Smooth muscle cell (in vitro differentiated cells): ENCODE measurements at regions not wholly inside any gene's neighbourhood (a gene's known extent, or its start where the extent isn't known, plus 50 kb on each side); places are given as distances from the start of the nearest gene placed in this dataset.

Experiments used
- DNase-seq: peaks from one replicate; lab custom pipeline; 2025; ENCODE audit not compliant: unreplicated experiment; lab: John Stamatoyannopoulos, UW
- H2AFZ ChIP-seq: fragments of 200-600 bp; sonication (generic); 2 replicates; pipeline ENCODE4 v1.6.0; 2016; ENCODE audit warnings: antibody characterized with exemption, low read depth, mild to moderate bottlenecking
- H3F3A ChIP-seq: fragments of 200-600 bp; sonication (generic); 2 replicates; pipeline ENCODE4 v1.6.0; 2017; ENCODE audit warnings: antibody characterized with exemption, low read depth
- H3K27ac ChIP-seq: fragments of 200-600 bp; sonication (generic); 2 replicates; pipeline ENCODE4 v1.5.1; 2016; ENCODE audit warnings: low read depth, mild to moderate bottlenecking
- H3K27me3 ChIP-seq: fragments of 200-600 bp; sonication (generic); 2 replicates; pipeline ENCODE4 v1.6.1; 2016; ENCODE audit warnings: low read depth, mild to moderate bottlenecking
- H3K36me3 ChIP-seq: fragments of 200-600 bp; sonication (generic); 2 replicates; pipeline ENCODE4 v1.5.1; 2016; ENCODE audit warnings: low read depth
- H3K4me1 ChIP-seq: fragments of 200-600 bp; sonication (generic); 2 replicates; pipeline ENCODE4 v1.5.1; 2016; ENCODE audit warnings: low read depth
- H3K4me2 ChIP-seq: fragments of 200-600 bp; sonication (generic); 2 replicates; pipeline ENCODE4 v1.6.0; 2016; ENCODE audit warnings: mild to moderate bottlenecking
- H3K4me3 ChIP-seq: fragments of 200-600 bp; sonication (generic); 2 replicates; pipeline ENCODE4 v1.5.1; 2016; ENCODE audit warnings: mild to moderate bottlenecking
- H3K79me2 ChIP-seq: fragments of 200-600 bp; sonication (generic); 2 replicates; pipeline ENCODE4 v1.6.0; 2016; ENCODE audit warnings: low read depth, mild to moderate bottlenecking
- H3K9ac ChIP-seq: fragments of 200-600 bp; sonication (generic); 2 replicates; pipeline ENCODE4 v1.6.0; 2016; ENCODE audit warnings: low read depth
- H3K9me3 ChIP-seq: fragments of 200-600 bp; sonication (generic); replicated peaks from 2 replicates; pipeline ENCODE4 v1.5.1; 2016; ENCODE audit warnings: low read depth
- H4K20me1 ChIP-seq: fragments of 200-600 bp; sonication (generic); 2 replicates; pipeline ENCODE4 v1.6.0; 2016; ENCODE audit warnings: low read depth
- CTCF ChIP-seq: fragments of 200-600 bp; sonication (generic); IDR thresholded peaks from 2 replicates; pipeline ENCODE4 v1.5.1; 2017; ENCODE audit warnings: borderline replicate concordance, mild to moderate bottlenecking, antibody characterized with exemption; ENCODE audit not compliant: insufficient read depth, poor library complexity, severe bottlenecking
- WGBS: methylation state at CpG from one replicate; pipeline ENCODE4 v1.1.7; 2016; ENCODE audit warnings: low lambda C conversion rate; 5-methylcytosine and 5-hydroxymethylcytosine counted together

GRCh38 chr1:209400351-209401220 lies 182.9 kb upstream of the CAMK1G start:
- H3K9me3 ChIP-seq = no peaks in the 10 kb centered on the region
- H2AFZ ChIP-seq = no peak overlapping the region
- TF ChIP-seq CTCF = no peak
- H3K79me2 ChIP-seq = no peaks in the 10 kb centered on the region
- H3K4me2 ChIP-seq = no peak overlapping the region
- no peak overlapping the region for H3K27ac ChIP-seq
- no peaks in the 10 kb centered on the region for H3K27me3 ChIP-seq
- no peak overlapping the region for H3K9ac ChIP-seq
- no peaks in the 10 kb centered on the region for H3K36me3 ChIP-seq
- no peak for DNase-seq
- no peaks in the 10 kb centered on the region for H3F3A ChIP-seq
- H3K4me3 ChIP-seq = no peak overlapping the region
- H4K20me1 ChIP-seq = no peaks in the 10 kb centered on the region
- H3K4me1 ChIP-seq = peaks cover 17% of the 10 kb centered on the region
- WGBS = 83% methylated on average over 7 of the region's 7 CpGs

- 88% methylated on average over 2 of the region's 2 CpGs for WGBS
- Histone ChIP-seq H3K4me1 (peaks cover 22% of the 10 kb centered on the region), H3K4me2 (no peak overlapping the region), H4K20me1 (no peaks in the 10 kb centered on the region), H3K9me3 (no peaks in the 10 kb centered on the region), H3K9ac (no peak overlapping the region), H3K79me2 (no peaks in the 10 kb centered on the region), H3K4me3 (no peak overlapping the region), H2AFZ (no peak overlapping the region), H3K27ac (no peak overlapping the region), H3K36me3 (no peaks in the 10 kb centered on the region), H3F3A (no peaks in the 10 kb centered on the region), H3K27me3 (no peaks in the 10 kb centered on the region)
- no peak for DNase-seq
- no peak for TF ChIP-seq CTCF
Measured at GRCh38 chr1:209402697-209403096, 180.8 kb upstream of the CAMK1G start.

GRCh38 chr1:209403921-209404320 lies 179.6 kb upstream of the CAMK1G start:
- Histone ChIP-seq H4K20me1 (no peaks in the 10 kb centered on the region), H3K4me2 (no peak overlapping the region), H2AFZ (no peak overlapping the region), H3K27me3 (no peaks in the 10 kb centered on the region), H3K9ac (no peak overlapping the region), H3K79me2 (no peaks in the 10 kb centered on the region), H3K4me3 (no peak overlapping the region), H3K4me1 (peaks cover 16% of the 10 kb centered on the region), H3F3A (no peaks in the 10 kb centered on the region), H3K9me3 (no peaks in the 10 kb centered on the region), H3K27ac (no peak overlapping the region), H3K36me3 (no peaks in the 10 kb centered on the region)
- no peak for TF ChIP-seq CTCF
- DNase-seq = no peak
- WGBS = 72% methylated on average over 7 of the region's 7 CpGs

GRCh38 chr1:209404577-209404976 lies 178.9 kb upstream of the CAMK1G start:
- peaks cover 14% of the 10 kb centered on the region for H3K4me1 ChIP-seq
- no peaks in the 10 kb centered on the region for H3K9me3 ChIP-seq
- no peaks in the 10 kb centered on the region for H3F3A ChIP-seq
- no peaks in the 10 kb centered on the region for H4K20me1 ChIP-seq
- H2AFZ ChIP-seq = no peak overlapping the region
- H3K36me3 ChIP-seq = no peaks in the 10 kb centered on the region
- H3K79me2 ChIP-seq = no peaks in the 10 kb centered on the region
- H3K4me3 ChIP-seq = no peak overlapping the region
- no peak overlapping the region for H3K9ac ChIP-seq
- peak overlapping the region; percentile 69 for H3K27ac ChIP-seq
- no peak for DNase-seq
- 64% methylated on average over 3 of the region's 3 CpGs for WGBS
- H3K27me3 ChIP-seq = no peaks in the 10 kb centered on the region
- no peak for TF ChIP-seq CTCF
- no peak overlapping the region for H3K4me2 ChIP-seq
